Left lobe of liver (tissue), 2 donors: ENCODE measurements at regions not wholly inside any gene's neighbourhood (a gene's known extent, or its start where the extent isn't known, plus 50 kb on each side); places are given as distances from the start of the nearest gene placed in this dataset.

Experiments
- ATAC-seq: fragments of 200-7000 bp; cut with Tn5 transposase; one replicate; pipeline ENCODE4 v1.9.1; 2020; ENCODE audit warnings: mild to moderate bottlenecking, moderate library complexity
- DNase-seq: peaks from one replicate; pipeline ENCODE4 v3.0.0-alpha.2; 2020; ENCODE audit warnings: low spot score
- donor health status: DM: no; HTN: no; CAD: no; lungs with moderate emphysema.
- donor health status: DM: no; HTN: yes; CAD: no.

- DNase-seq (no peak), ATAC-seq (no peak)
These were observed 452.3 kb downstream of the ADAMTS20 start for GRCh38 chr12:43099691-43100163.

- no peak for DNase-seq
- ATAC-seq, result no peak
These were observed 453.0 kb downstream of the ADAMTS20 start for GRCh38 chr12:43098766-43099550.

GRCh38 chr12:43098071-43098470 is 453.9 kb downstream of the ADAMTS20 start:
- DNase-seq (no peak), ATAC-seq (no peak)

- ATAC-seq (no peak), DNase-seq (no peak)
These were observed 454.5 kb downstream of the ADAMTS20 start for GRCh38 chr12:43097471-43097870.

GRCh38 chr12:43095669-43096280 is 456.2 kb downstream of the ADAMTS20 start:
- ATAC-seq (no peak), DNase-seq (no peak)

GRCh38 chr12:43094886-43095575 is 457.0 kb downstream of the ADAMTS20 start:
- ATAC-seq, result no peak
- DNase-seq, result no peak

GRCh38 chr12:43090981-43091380 is 461.0 kb downstream of the ADAMTS20 start:
- ATAC-seq (no peak), DNase-seq (no peak)

- no peak for DNase-seq
- ATAC-seq, result no peak
These were observed 464.6 kb downstream of the ADAMTS20 start for GRCh38 chr12:43087195-43088091.

GRCh38 chr12:43079476-43079875 is 472.5 kb downstream of the ADAMTS20 start:
- no peak for ATAC-seq
- no peak for DNase-seq

- ATAC-seq (no peak), DNase-seq (no peak)
These were observed 473.0 kb downstream of the ADAMTS20 start for GRCh38 chr12:43078976-43079375.

- ATAC-seq (no peak), DNase-seq (no peak)
These were observed 479.6 kb downstream of the ADAMTS20 start for GRCh38 chr12:43072431-43072830.

- DNase-seq (peak; percentile 56), ATAC-seq (peak; percentile 92)
These were observed 480.2 kb upstream of the PRICKLE1 start for GRCh38 chr12:43069768-43070221.

GRCh38 chr12:43066471-43066870 is 476.9 kb upstream of the PRICKLE1 start:
- DNase-seq, result no peak
- ATAC-seq, result no peak

GRCh38 chr12:43063650-43064049 is 474.1 kb upstream of the PRICKLE1 start:
- DNase-seq (no peak), ATAC-seq (no peak)

- ATAC-seq (no peak), DNase-seq (no peak)
These were observed 472.8 kb upstream of the PRICKLE1 start for GRCh38 chr12:43062201-43062895.

GRCh38 chr12:43060742-43061141 is 471.2 kb upstream of the PRICKLE1 start:
- no peak for DNase-seq
- no peak for ATAC-seq

GRCh38 chr12:43058616-43059015 is 469.1 kb upstream of the PRICKLE1 start:
- DNase-seq (no peak), ATAC-seq (no peak)

- DNase-seq, result no peak
- no peak for ATAC-seq
These were observed 468.0 kb upstream of the PRICKLE1 start for GRCh38 chr12:43057566-43057965.

GRCh38 chr12:43054085-43054484 is 464.5 kb upstream of the PRICKLE1 start:
- DNase-seq (no peak), ATAC-seq (no peak)

- ATAC-seq (no peak), DNase-seq (no peak)
These were observed 462.9 kb upstream of the PRICKLE1 start for GRCh38 chr12:43052441-43052840.
